IMR-90 (cell line): ENCODE measurements at regions not wholly inside any gene's neighbourhood (a gene's known extent, or its start where the extent isn't known, plus 50 kb on each side); places are given as distances from the start of the nearest gene placed in this dataset.
"Not testable (repeated sequence)": the region's sequence is repeated elsewhere in the genome, so short reads cannot be mapped to it uniquely, and the experiment has no call there.

ENCODE experiments used
- CTCF ChIP-seq: conservative IDR thresholded peaks from 2 replicates; pipeline ENCODE4 v1.5.1; 2012; ENCODE audit warnings: mild to moderate bottlenecking, low read depth, low read length, improper control_type of control experiment
- MXI1 ChIP-seq: IDR thresholded peaks from 2 replicates; pipeline ENCODE4 v1.6.1; 2012; ENCODE audit warnings: low read depth, mild to moderate bottlenecking, low read length, moderate library complexity, borderline replicate concordance
- RAD21 ChIP-seq: IDR thresholded peaks from 2 replicates; pipeline ENCODE4 v1.6.1; 2012; ENCODE audit warnings: low read length, improper control_type of control experiment
- RFX5 ChIP-seq: IDR thresholded peaks from 2 replicates; pipeline ENCODE4 v1.8.0; 2012; ENCODE audit warnings: low read depth, mild to moderate bottlenecking, low read length, moderate library complexity
- SMC3 ChIP-seq: fragments of 150-350 bp; IDR thresholded peaks from 2 replicates; pipeline ENCODE4 v1.6.1; 2016; ENCODE audit warnings: low read depth, mild to moderate bottlenecking, antibody characterized with exemption, low read length, moderate library complexity

- TF ChIP-seq CTCF, RFX5, MXI1, RAD21, SMC3: not testable (repeated sequence)
Measured at GRCh38 chr2:160577081-160577480, 83.5 kb upstream of the RBMS1 start.
